DMS153 (cell line): ENCODE measurements at regions not wholly inside any gene's neighbourhood (a gene's known extent, or its start where the extent isn't known, plus 50 kb on each side); places are given as distances from the start of the nearest gene placed in this dataset.

Source experiments
- DNase-seq: peaks from one replicate; lab custom pipeline; 2025; lab: John Stamatoyannopoulos, UW

DNA sequence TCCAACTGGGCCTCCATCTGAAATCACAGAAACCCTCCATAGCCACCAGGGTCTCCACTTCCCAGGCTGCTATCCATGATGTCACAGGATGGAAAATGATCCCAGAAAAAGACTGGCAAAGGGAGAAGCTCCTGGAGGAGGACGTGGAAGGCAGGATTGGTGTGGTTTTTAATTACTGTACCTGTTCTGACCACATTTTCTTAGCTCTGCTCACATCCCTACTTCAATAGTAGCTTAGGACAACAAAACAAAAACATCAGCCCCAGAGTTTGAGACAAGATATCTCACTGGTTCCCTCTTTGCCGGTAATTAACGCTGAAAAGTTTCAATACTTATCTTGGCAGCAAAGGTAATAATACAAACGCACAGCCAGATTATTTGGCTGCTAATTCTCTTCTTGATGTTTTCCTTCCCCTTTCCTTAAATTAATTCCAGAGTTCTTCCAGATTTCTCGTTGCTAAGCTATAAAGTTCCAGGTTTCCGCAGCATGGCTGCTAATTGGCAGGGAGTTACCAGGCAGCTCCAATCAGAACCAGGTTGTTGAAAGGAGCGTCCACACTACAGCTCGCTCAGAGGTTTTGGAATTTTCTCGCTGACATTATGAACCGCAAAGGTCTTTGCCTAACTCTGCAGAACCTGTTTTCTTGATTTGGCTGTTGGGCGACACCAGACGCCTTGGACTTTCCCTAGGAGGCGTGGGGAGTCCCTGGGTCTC lies 263.4 kb downstream of the MRTFB start:
- no peak for DNase-seq

DNA sequence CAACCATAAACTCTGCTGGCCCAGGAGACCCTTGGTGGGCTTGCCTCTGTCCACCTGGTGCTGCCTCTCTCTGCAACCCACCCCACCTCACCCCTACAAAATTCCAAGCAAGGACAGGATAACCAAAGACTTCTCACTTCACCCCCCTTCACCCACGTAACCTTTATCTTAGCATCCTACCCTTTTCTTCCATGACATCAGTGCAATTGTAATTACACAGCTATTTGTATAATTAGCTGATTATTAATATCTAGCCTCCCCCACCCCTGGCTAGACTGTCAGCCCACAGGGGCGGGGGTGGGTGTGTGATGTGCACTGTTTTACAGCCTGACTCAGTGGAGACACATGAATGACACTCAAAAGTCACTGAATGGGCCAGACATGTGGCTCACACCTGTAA lies 262.2 kb downstream of the MRTFB start:
- DNase-seq = no peak

DNA sequence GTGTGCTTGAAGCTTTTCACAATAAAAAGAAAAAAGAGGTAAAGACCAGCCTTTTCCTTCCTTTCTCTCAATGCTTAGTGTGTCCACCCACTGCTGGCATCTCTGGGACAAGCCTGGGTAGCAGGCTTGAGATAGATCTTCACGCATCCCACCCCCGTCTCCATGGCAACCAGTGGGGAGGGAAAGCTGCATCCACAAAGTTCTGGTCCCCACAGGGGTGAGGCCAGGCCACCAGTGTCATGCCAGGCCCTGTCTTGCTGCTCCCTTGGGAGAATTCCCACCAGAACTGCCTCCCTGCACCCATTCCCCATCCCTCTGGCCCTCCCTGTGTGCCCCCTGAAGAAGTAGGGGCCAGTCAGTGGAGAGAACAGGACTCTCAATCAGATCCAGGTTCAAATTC lies 259.9 kb downstream of the MRTFB start:
- DNase-seq = no peak

DNA sequence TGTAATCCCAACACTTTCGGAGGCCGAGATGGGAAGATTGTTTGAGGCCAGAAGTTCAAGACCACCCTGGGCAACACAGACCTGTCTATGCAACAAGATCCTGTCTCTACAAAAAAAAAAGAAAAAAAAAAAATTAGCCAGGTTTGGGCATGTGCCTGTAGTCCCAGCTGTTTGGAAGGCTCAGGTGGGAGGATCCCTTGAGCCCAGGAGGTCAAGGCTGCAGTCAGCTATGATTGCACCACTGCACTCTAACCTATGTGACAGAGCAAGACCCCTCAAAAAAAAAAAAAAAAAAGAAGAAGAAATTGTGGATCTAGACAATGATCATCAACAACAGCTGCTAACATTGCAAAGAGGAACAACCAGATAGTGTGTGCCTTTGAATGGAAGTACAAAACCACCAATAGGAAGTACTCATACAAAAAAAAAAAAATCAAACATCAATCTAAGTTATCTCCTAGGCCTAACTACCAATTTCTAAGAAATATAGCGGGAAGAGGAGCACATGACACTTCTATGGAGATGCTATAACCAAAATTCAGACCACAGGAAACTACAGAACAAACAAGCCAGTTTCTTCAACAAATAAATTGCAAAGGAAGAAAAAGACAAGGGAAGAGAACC lies 258.7 kb downstream of the MRTFB start:
- DNase-seq = no peak

DNA sequence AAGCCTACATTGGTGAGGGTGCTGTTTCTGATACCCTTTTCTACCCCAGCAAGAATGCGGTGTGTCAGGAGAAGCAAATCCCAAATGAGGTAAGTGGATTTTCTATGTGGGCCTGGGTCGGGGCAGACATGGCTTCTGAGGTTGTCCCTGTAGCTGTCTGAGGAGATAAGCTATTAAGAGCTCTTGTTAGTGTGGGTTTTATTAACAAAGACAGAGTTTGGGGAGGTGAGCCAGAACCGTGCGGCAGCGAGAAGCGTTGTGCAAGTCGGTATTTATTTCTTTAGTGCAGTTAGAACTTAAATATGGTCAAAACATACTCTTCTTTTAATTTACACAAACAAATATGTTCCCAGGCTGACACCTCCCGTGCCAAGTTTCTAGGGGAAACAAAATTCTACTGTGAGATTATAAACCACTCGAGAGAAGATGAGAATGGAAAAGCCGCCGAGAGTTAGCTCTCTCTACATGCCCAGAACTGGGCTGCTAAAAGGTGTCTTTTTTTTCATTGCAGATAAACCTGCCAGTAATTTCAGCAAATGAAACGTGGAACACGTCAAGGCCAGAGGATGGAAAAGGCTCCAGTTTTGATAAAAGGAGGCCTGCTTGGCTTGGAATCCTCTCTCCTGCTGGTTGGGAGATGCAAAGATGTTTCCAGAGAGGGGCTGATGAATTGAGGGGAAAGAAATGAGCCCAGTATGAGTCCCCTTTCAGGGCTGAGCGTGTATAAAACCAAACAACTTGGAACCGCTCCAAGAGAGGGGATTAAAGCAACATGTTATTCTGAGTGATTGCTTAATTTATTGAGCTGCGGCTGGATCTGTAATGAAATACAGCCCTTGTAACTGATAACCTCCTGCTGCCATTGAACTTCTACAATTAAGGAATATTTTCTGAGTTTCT lies 254.6 kb downstream of the MRTFB start:
- no peak for DNase-seq

DNA sequence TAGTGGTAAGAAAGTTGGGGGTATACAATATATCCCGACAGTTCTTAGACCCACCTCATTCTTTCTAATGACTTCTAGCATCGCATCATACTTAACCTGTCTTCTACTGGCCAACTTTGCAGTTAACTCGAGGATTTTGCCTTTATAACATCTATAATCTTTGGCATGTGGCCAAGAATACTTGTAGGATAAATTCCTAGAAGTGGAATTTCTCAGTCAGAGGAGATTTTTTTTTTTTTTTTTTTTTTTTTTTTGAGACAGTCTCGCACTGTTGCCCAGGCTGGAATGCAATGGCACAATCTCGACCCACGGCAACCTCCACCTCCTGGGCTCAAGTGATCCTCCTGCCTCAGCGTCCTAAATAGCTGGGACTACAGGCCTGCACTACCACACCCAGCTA lies 253.5 kb downstream of the MRTFB start:
- DNase-seq = no peak

DNA sequence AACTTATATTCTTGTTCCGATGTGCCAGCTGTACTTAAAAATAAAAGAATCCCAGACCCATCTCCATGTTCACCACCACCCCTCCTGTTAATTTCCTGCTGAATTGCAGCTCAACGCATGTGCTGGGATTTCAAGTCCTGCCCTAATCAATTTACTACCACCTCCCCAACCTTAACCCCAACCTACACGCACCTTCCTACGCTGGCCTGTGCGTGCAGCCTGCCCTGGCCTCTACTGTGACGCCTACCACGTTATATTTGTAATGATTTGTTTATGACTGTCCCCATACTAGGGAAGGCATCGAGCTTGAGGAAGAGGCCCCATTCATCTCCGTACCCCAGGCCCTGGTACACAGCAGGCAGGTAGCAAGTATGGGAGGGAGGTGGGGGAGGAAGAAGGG lies 251.1 kb downstream of the MRTFB start:
- DNase-seq = no peak

DNA sequence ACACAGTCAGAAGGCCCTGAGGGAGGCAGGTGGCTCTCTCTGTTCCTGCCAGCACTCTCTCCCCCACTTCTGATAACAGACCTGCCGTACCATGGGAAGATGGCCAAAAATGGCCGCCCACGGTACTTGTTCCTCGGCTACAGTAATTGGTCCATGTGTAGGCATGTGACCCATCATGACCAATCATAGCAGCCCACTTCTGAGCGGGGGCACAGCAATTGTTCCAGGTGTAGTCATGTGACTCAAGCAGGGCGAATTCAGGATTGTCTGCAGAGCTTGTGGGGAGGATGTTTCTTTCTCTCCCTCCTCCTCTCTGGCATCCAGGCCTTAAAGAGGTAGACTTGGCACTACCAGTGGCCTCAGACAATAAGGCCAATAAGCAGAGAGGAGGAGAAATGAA lies 250.4 kb downstream of the MRTFB start:
- DNase-seq = no peak

DNA sequence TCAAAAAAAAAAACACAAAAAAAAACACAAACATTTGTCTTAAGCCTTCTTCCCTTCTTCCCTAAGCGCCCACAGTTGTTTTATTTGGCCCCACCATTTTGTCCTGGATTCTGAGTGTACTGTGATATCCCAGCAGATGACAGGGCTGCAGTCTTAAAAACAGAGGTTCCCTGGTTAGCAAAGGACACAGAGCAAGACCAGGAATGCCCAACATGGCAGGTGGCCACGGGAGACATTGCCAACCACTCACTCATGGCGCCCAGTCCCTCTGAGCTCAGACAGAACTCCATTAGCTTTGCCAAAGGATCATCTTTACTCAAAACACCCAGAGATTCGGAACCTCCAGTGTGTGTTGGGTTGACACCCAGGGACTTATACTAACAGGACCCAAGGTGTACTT lies 249.3 kb downstream of the MRTFB start:
- no peak for DNase-seq
